HepG2 (cell line): ENCODE measurements at regions not wholly inside any gene's neighbourhood (a gene's known extent, or its start where the extent isn't known, plus 50 kb on each side); places are given as distances from the start of the nearest gene placed in this dataset.

Experiments
- CTCF ChIP-seq: sonication (generic); formaldehyde crosslinking; IDR thresholded peaks from 2 replicates; pipeline ENCODE4 v1.5.0; 2020; ENCODE audit warnings: mild to moderate bottlenecking, missing genetic modification reagents, moderate library complexity
- ELK4 ChIP-seq: sonication (generic); formaldehyde crosslinking; IDR thresholded peaks from 2 replicates; pipeline ENCODE4 v1.9.0; 2021; ENCODE audit warnings: missing genetic modification reagents, borderline replicate concordance
- JUNB ChIP-seq: sonication (generic); formaldehyde crosslinking; IDR thresholded peaks from 2 replicates; pipeline ENCODE4 v1.8.0; 2022; ENCODE audit warnings: missing genetic modification reagents, mild to moderate bottlenecking, borderline replicate concordance
- KLF9 ChIP-seq: IDR thresholded peaks from 2 replicates; pipeline ENCODE4 v1.6.1; 2016; ENCODE audit warnings: low read depth
- MAX ChIP-seq: IDR thresholded peaks from 2 replicates; pipeline ENCODE4 v1.6.1; 2012; ENCODE audit warnings: inconsistent platforms
- MBNL3 ChIP-seq: fragments of 250-450 bp; sonication (Bioruptor Pico); conservative IDR thresholded peaks from 2 replicates; pipeline ENCODE4 v1.8.0; 2022; ENCODE audit warnings: mild to moderate bottlenecking, inconsistent platforms
- MTF2 ChIP-seq: sonication (generic); formaldehyde crosslinking; IDR thresholded peaks from 2 replicates; pipeline ENCODE4 v1.5.0; 2020; ENCODE audit warnings: missing genetic modification reagents, borderline replicate concordance
- PCBP2 ChIP-seq: fragments of 200-400 bp; formaldehyde crosslinking; optimal IDR thresholded peaks from 2 replicates; pipeline ENCODE3; 2018; ENCODE audit warnings: low read length, low read depth; ENCODE audit not compliant: poor library complexity, severe bottlenecking
- POLR2A ChIP-seq, 2 experiments: IDR thresholded peaks; 2 replicates each; pipeline ENCODE4 v1.6.1; 2011; ENCODE audit warnings: low read depth in 2 of 2, low read length in 2 of 2, mild to moderate bottlenecking in 1 of 2, moderate library complexity in 1 of 2; ENCODE audit not compliant: insufficient read depth in 1 of 2
- TMF1 ChIP-seq: sonication (generic); formaldehyde crosslinking; IDR thresholded peaks from 2 replicates; pipeline ENCODE4 v1.8.1; 2022; ENCODE audit warnings: low read depth, missing genetic modification reagents
- ZBTB7A ChIP-seq: sonication (generic); formaldehyde crosslinking; IDR thresholded peaks from 2 replicates; pipeline ENCODE4 v1.8.0; 2022; ENCODE audit warnings: mild to moderate bottlenecking, missing genetic modification reagents
- TF ChIP-seq, protein P1 (sequence below): sonication (generic); formaldehyde crosslinking; IDR thresholded peaks from 2 replicates; pipeline ENCODE4 v1.4.0; 2020; ENCODE audit warnings: missing genetic modification reagents
- TF ChIP-seq, protein P2 (sequence below): sonication (generic); formaldehyde crosslinking; IDR thresholded peaks from 2 replicates; pipeline ENCODE4 v1.4.0; 2020; ENCODE audit warnings: mild to moderate bottlenecking, missing genetic modification reagents, borderline replicate concordance
- TF ChIP-seq, protein P3 (sequence below), 2 experiments: IDR thresholded peaks; 2 replicates each; pipeline ENCODE4 v1.6.1; 2011 to 2012; ENCODE audit warnings: low read length in 2 of 2, borderline replicate concordance in 1 of 2, low read depth in 1 of 2, mild to moderate bottlenecking in 1 of 2, moderate library complexity in 1 of 2

GRCh38 chr6:85236636-85237035 is 213.2 kb upstream of the NT5E start:
- no peak for TF ChIP-seq MAX
- TF ChIP-seq, protein P1, sequence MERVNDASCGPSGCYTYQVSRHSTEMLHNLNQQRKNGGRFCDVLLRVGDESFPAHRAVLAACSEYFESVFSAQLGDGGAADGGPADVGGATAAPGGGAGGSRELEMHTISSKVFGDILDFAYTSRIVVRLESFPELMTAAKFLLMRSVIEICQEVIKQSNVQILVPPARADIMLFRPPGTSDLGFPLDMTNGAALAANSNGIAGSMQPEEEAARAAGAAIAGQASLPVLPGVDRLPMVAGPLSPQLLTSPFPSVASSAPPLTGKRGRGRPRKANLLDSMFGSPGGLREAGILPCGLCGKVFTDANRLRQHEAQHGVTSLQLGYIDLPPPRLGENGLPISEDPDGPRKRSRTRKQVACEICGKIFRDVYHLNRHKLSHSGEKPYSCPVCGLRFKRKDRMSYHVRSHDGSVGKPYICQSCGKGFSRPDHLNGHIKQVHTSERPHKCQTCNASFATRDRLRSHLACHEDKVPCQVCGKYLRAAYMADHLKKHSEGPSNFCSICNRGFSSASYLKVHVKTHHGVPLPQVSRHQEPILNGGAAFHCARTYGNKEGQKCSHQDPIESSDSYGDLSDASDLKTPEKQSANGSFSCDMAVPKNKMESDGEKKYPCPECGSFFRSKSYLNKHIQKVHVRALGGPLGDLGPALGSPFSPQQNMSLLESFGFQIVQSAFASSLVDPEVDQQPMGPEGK (CRISPR knock-in tag), result no peak
- no peak for TF ChIP-seq ZBTB7A
- no peak for TF ChIP-seq TMF1 (CRISPR knock-in tag)
- TF ChIP-seq, protein P2, sequence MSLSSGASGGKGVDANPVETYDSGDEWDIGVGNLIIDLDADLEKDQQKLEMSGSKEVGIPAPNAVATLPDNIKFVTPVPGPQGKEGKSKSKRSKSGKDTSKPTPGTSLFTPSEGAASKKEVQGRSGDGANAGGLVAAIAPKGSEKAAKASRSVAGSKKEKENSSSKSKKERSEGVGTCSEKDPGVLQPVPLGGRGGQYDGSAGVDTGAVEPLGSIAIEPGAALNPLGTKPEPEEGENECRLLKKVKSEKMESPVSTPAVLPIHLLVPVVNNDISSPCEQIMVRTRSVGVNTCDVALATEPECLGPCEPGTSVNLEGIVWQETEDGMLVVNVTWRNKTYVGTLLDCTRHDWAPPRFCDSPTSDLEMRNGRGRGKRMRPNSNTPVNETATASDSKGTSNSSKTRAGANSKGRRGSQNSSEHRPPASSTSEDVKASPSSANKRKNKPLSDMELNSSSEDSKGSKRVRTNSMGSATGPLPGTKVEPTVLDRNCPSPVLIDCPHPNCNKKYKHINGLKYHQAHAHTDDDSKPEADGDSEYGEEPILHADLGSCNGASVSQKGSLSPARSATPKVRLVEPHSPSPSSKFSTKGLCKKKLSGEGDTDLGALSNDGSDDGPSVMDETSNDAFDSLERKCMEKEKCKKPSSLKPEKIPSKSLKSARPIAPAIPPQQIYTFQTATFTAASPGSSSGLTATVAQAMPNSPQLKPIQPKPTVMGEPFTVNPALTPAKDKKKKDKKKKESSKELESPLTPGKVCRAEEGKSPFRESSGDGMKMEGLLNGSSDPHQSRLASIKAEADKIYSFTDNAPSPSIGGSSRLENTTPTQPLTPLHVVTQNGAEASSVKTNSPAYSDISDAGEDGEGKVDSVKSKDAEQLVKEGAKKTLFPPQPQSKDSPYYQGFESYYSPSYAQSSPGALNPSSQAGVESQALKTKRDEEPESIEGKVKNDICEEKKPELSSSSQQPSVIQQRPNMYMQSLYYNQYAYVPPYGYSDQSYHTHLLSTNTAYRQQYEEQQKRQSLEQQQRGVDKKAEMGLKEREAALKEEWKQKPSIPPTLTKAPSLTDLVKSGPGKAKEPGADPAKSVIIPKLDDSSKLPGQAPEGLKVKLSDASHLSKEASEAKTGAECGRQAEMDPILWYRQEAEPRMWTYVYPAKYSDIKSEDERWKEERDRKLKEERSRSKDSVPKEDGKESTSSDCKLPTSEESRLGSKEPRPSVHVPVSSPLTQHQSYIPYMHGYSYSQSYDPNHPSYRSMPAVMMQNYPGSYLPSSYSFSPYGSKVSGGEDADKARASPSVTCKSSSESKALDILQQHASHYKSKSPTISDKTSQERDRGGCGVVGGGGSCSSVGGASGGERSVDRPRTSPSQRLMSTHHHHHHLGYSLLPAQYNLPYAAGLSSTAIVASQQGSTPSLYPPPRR (CRISPR knock-in tag), result no peak
- TF ChIP-seq MTF2 (CRISPR knock-in tag), result no peak
- TF ChIP-seq CTCF, result no peak
- no peak for TF ChIP-seq KLF9 (CRISPR knock-in tag)
- TF ChIP-seq JUNB, result no peak
- TF ChIP-seq, protein P3, sequence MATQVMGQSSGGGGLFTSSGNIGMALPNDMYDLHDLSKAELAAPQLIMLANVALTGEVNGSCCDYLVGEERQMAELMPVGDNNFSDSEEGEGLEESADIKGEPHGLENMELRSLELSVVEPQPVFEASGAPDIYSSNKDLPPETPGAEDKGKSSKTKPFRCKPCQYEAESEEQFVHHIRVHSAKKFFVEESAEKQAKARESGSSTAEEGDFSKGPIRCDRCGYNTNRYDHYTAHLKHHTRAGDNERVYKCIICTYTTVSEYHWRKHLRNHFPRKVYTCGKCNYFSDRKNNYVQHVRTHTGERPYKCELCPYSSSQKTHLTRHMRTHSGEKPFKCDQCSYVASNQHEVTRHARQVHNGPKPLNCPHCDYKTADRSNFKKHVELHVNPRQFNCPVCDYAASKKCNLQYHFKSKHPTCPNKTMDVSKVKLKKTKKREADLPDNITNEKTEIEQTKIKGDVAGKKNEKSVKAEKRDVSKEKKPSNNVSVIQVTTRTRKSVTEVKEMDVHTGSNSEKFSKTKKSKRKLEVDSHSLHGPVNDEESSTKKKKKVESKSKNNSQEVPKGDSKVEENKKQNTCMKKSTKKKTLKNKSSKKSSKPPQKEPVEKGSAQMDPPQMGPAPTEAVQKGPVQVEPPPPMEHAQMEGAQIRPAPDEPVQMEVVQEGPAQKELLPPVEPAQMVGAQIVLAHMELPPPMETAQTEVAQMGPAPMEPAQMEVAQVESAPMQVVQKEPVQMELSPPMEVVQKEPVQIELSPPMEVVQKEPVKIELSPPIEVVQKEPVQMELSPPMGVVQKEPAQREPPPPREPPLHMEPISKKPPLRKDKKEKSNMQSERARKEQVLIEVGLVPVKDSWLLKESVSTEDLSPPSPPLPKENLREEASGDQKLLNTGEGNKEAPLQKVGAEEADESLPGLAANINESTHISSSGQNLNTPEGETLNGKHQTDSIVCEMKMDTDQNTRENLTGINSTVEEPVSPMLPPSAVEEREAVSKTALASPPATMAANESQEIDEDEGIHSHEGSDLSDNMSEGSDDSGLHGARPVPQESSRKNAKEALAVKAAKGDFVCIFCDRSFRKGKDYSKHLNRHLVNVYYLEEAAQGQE (IDR thresholded peaks at IDR 0.05; ENCODE audit: borderline replicate concordance in 1 of 2, low read depth in 1 of 2, low read length in 2 of 2), result no peak
- TF ChIP-seq MBNL3 (CRISPR knock-in tag), result no peak
- TF ChIP-seq POLR2A (IDR thresholded peaks at IDR 0.05; ENCODE audit: insufficient read depth in 1 of 2, low read depth in 2 of 2, low read length in 2 of 2), result no peak
- no peak for TF ChIP-seq ELK4 (CRISPR knock-in tag)
- TF ChIP-seq PCBP2, result no peak
